ENCODE measurements at regions not wholly inside any gene's neighbourhood (a gene's known extent, or its start where the extent isn't known, plus 50 kb on each side); places are given as distances from the start of the nearest gene placed in this dataset.

GRCh38 chr10:129028451-129028850, 438.6 kb upstream of the MGMT start:
- no peak for DNase-seq

GRCh38 chr10:129029051-129029450, 438.0 kb upstream of the MGMT start:
- DNase-seq: peak; percentile 33

DNA sequence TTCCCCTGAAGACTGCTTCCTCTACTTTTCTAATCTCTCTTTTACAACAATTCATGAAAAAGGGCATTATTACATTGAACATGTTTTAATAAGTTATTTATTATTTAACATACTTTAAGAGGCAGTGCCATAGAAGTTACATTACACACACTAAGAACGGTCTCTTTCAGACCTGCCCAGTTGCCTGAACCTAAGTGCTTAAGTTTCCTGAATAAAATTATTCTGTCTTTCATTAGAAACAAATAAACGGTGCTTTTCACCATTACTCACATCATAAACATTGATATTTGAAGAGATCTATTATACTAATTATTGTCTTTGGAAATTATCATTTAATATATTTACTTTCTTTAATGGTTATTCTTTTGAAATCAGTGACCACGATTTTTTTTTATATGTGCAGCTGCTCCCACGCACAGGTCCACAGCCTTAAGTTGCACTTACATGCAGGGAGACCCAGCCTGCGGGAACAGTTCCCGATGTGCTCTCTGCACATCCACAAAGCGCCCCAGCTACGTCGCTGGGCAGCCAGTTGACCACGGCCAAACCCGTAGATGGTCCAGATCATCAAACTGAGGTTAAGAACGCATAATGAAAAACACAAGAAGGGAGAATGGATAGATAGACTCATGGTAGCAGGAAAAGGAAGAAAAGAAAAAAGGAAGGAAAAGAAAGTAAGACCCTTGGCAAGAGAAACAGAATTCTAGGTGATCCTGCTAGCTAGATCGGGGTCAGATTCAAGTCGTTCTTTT, 437.0 kb upstream of the MGMT start:
- DNase-seq: no peak

DNA sequence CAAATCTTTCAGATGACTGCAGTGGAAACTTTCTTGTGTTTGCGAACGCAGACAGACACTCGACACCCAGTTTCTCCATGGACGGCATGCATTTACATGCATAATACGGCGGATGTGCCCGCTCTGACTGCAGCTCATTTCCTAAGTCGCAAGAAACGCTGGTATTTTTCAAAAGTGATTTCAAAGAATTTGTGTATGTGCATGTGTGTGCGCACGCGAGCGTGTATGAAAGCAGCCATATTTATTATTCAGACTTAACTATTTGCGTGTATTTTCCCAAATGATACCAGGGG, 436.5 kb upstream of the MGMT start:
- no peak for DNase-seq

GRCh38 chr10:129030996-129031843, 435.8 kb upstream of the MGMT start:
- peak; percentile 69 for DNase-seq

DNA sequence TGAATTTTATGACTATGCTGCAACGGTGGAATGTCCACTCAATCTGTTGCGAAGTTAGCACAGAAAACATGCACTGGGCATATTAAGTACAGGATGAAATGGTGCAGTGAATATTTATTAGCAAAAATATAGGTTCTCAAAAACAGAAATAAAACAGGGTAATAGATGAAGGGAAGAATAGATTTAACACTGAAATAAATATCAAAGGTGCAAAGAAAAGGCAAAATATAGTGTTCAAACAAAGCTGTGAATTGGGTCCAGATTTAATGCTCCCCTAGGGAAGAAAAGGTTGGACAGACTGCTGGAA, 435.2 kb upstream of the MGMT start:
- no peak for DNase-seq

- DNase-seq: no peak
These were observed 434.4 kb upstream of the MGMT start for GRCh38 chr10:129032372-129033313.

GRCh38 chr10:129033340-129033739, 433.7 kb upstream of the MGMT start:
- no peak for DNase-seq

GRCh38 chr10:129033790-129034272, 433.2 kb upstream of the MGMT start:
- DNase-seq: no peak

DNA sequence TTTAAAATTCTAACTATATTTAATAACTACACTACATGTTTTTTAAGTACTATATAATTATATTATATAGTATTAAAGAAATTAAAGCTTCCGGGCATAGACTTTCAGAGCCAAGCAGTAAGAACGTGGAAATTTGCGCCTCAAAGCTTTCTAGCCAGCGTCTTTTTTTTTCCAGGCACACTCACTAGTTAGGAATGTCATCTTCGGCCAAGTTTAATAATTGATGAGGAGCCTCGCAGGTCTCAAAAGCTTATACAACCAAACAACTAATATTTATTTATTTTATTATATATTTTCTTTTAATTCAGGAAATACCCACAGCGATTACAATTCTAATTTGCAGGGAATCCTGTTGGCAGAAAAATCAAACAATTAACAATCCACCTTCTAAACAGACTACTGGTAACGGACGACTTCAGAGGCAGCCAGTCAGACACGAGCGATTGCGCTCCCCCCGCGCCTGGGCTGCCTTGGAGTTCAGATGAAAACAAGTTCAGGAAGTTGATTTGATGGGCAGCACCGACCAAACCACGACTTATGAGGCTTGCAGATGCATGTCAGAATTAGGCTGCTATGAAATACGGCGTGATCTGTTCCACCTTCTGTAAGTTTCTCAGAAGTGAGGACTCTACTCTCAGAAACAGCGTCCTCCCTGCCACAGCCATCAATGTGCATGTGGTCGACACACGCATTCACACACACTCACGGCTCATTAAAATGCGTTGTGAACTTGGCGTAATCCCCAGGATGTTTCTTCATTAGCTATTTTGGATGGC, 431.8 kb upstream of the MGMT start:
- DNase-seq: peak; percentile 70

GRCh38 chr10:129038522-129038921, 428.5 kb upstream of the MGMT start:
- no peak for DNase-seq

DNA sequence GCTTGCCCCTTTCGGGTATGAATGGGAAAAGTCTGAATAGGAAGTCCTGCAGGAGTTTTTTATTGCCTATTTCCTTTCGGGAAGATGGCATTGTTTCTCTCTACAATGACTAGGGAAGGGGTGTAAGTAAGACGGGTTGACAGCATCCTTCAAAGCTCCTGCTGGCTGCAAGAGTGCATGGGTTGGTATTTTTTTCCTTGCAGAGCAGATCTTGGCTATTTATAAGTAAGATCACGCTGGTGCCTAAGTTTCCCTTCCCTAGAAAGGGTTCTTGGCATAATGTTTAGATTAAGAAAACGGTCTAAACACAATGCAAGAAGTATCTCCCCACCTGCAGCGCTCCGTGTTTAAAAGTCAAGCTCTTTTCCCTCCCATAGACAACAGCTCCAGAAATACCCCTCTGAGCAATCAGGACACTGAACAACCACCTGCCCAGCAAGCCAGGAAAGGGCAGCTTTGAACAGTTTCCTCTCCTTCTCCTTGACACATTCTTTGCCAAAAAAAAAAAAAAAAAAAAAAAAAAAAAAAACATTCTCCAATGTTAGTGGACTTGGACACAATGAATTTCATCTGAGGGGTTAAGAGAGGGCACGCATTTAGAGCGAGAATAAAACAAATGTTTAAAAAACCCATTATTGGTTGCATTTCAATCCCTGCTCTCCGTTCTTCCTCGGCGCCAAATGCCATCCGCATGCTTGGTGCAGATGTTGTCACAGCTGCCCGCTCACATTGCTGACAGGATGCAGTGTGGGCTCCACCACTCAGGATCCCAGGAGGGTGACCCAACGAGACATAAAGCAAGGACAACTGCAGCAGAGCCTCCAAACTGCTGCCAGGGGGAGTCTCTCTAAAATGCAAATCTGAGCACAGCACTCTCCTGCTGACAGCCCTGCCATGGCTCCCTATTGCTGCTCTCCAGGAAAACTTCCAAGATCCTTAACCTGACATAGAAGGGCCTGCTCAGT, 427.4 kb upstream of the MGMT start:
- peak; percentile 32 for DNase-seq

- no peak for DNase-seq
These were observed 426.7 kb upstream of the MGMT start for GRCh38 chr10:129040377-129040776.

DNA sequence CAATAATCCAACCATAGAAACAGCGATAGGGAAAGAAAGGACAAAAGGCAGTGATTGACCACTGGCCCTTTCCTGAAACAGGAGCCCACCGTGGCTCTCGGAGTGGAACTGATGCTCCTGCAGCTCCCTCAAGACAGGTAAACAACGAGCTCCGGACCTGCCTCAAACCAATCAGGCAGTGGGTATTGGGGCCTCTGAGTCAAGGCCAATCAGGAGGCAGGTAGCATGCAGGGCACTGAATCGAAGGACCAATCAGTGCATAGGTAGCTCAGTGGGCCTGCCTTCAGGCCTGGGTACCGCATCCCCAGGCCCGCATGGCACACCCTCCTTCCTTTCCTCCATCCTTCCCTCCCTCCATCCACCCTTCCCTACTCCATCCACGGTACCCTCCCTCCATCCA, 425.1 kb upstream of the MGMT start:
- DNase-seq: no peak

DNA sequence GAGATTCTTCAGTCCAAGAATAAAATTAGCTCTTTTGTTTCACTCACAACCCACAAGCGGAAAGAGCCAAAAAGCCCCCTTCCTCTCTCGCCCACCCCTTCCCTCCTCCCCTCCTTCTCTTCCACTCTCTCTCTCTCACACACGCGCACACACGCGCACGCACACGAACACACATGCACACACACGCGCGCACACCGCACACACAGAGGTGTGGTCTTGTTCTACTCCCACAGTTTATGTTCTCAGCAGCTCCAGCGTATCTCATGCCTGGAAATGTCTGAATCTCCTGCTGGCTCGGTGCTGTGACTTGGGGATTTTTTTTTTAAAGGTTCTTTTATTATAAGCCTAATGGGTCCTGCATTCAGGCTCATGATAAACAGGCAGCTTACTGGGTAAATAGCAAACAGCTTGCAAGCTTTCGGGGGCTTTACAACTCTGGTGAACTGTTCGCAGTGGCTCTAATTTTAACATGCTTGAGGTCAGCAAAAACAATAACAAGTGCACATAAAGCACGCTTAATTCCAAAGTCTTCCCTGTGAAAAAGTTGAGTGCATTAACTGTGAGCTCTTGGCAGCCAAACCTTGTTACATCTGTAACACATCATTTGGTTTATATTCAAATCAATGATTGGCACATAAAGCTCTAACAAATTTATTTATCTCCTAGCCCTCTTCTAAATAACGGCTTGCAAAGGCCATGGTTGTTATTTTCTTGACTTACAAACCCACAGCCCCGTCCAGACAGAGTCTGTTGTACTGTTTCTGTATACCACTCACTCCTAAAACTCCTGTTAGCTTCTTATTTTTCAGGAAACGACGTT, 424.1 kb upstream of the MGMT start:
- peak; percentile 68 for DNase-seq

GRCh38 chr10:129043691-129044090, 423.4 kb upstream of the MGMT start:
- DNase-seq: no peak

GRCh38 chr10:129045599-129045998, 421.4 kb upstream of the MGMT start:
- no peak for DNase-seq

DNA sequence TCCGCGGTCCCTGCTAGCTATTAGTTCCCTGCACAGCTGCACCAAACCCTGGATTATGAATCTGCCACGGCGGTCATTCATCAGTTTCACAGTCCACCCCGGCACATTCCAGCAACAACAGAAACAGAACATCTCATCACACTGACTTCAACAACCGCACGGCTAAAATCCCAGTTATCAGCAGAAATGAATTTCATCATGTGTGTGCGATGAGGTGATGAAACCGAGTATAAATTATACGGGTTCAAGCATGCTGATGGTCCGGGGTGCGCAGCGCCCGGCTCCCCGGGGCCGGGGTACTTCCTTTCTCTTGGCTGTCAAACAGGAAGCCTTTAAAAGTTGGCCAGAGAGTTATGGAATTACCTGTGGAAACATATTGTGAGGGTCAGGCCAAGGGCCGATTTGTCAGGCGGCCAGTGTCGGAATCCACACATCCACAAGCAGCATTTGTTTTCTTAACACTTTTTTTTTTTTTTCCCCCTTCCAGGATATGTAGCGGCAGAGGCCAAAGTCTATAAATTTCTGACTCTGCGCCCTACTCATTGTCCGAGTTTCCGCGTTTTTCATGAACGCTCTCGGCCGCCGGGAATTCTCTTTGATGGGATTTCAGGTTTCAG, 420.9 kb upstream of the MGMT start:
- peak; percentile 92 for DNase-seq

GRCh38 chr10:129046962-129047361, 420.1 kb upstream of the MGMT start:
- no peak for DNase-seq
